H1 (cell line): ENCODE measurements at regions not wholly inside any gene's neighbourhood (a gene's known extent, or its start where the extent isn't known, plus 50 kb on each side); places are given as distances from the start of the nearest gene placed in this dataset.

Source experiments
- CTCF ChIA-PET: fragments of 300-600 bp; sonication (Branson Sonifier 250); formaldehyde crosslinking; loops from one replicate; lab custom pipeline; 2021; ENCODE audit not compliant: partially characterized antibody; lab: Charles Lee
- POLR2A ChIA-PET: fragments of 300-600 bp; sonication (Branson Sonifier 250); formaldehyde crosslinking; loops from one replicate; lab custom pipeline; 2021; ENCODE audit warnings: inconsistent platforms; ENCODE audit not compliant: partially characterized antibody; lab: Charles Lee
- DNase-seq, 2 experiments: peaks; one replicate each; pipeline versions ENCODE4 v3.0.0 to v3.0.0-alpha.2; 2010 to 2022; ENCODE audit warnings: low spot score in 2 of 2, low read depth in 1 of 2, mixed read lengths in 1 of 2
- FAIRE-seq: peaks from 2 replicates; lab custom pipeline; 2011; peaks lifted over from hg19 to GRCh38; lab: Jason Lieb, UNC
- H2AFZ ChIP-seq: 2 replicates; pipeline ENCODE4 v1.8.1; 2012; ENCODE audit warnings: low read length, inconsistent platforms
- H2AK5ac ChIP-seq: 2 replicates; pipeline ENCODE4 v1.6.1; 2013; ENCODE audit warnings: low read depth, low read length
- H2BK120ac ChIP-seq: replicated peaks from 2 replicates; pipeline ENCODE3; 2013; ENCODE audit warnings: low read depth, low read length, inconsistent platforms
- H2BK12ac ChIP-seq: 2 replicates; pipeline ENCODE4 v1.6.1; 2013; ENCODE audit warnings: low read depth, low read length
- H2BK15ac ChIP-seq: 2 replicates; pipeline ENCODE4 v1.6.1; 2013; ENCODE audit warnings: low read length
- H2BK20ac ChIP-seq: 2 replicates; pipeline ENCODE4 v1.6.1; 2013; ENCODE audit warnings: low read length
- H2BK5ac ChIP-seq: 2 replicates; pipeline ENCODE4 v1.6.1; 2013; ENCODE audit warnings: low read depth, low read length
- H3K14ac ChIP-seq: 2 replicates; pipeline ENCODE4 v1.6.1; 2013; ENCODE audit warnings: inconsistent platforms; ENCODE audit not compliant: insufficient read length
- H3K18ac ChIP-seq: 2 replicates; pipeline ENCODE4 v1.6.1; 2013; ENCODE audit warnings: low read length; ENCODE audit errors: extremely low read depth
- H3K23ac ChIP-seq: 2 replicates; pipeline ENCODE4 v1.6.1; 2013; ENCODE audit warnings: inconsistent platforms; ENCODE audit not compliant: insufficient read length
- H3K23me2 ChIP-seq: 2 replicates; pipeline ENCODE4 v1.6.1; 2013; ENCODE audit warnings: low read depth, low read length
- H3K27ac ChIP-seq: 2 replicates; pipeline ENCODE4 v1.6.1; 2011; ENCODE audit warnings: low read depth, low read length, inconsistent platforms
- H3K27me3 ChIP-seq, 4 experiments: replicated peaks in 1 of 4; 1 replicate in 1 of 4; 2 replicates in 3 of 4; pipeline versions ENCODE4 v1.6.1 to v1.8.1; 2011 to 2013; ENCODE audit warnings: low read length in 3 of 4, mild to moderate bottlenecking in 3 of 4, inconsistent platforms in 2 of 4, mixed read lengths in 2 of 4, moderate library complexity in 1 of 4; ENCODE audit not compliant: control insufficient read depth in 3 of 4, insufficient read depth in 3 of 4; ENCODE audit errors: extremely low read depth in 1 of 4
- H3K36me3 ChIP-seq, 4 experiments: 2 replicates each; pipeline versions ENCODE4 v1.6.1 to v1.8.1; 2011 to 2013; ENCODE audit warnings: mild to moderate bottlenecking in 4 of 4, low read length in 3 of 4, moderate library complexity in 2 of 4, control low read depth in 1 of 4, inconsistent platforms in 1 of 4; ENCODE audit not compliant: insufficient read depth in 4 of 4, control insufficient read depth in 2 of 4
- H3K4ac ChIP-seq: replicated peaks from 2 replicates; pipeline ENCODE3; 2013; ENCODE audit warnings: low read length, low read depth, mixed read lengths, inconsistent platforms; ENCODE audit not compliant: insufficient read length
- H3K4me1 ChIP-seq, 4 experiments: replicated peaks in 1 of 4; 1 replicate in 1 of 4; 2 replicates in 3 of 4; pipeline versions ENCODE4 v1.6.1 to v1.8.1; 2011 to 2013; ENCODE audit warnings: low read length in 3 of 4, inconsistent platforms in 2 of 4, mixed read lengths in 1 of 4; ENCODE audit not compliant: insufficient read depth in 4 of 4, control insufficient read depth in 3 of 4
- H3K4me2 ChIP-seq, 2 experiments: 2 replicates each; pipeline versions ENCODE4 v1.6.1 to v1.8.1; 2011 to 2013; ENCODE audit warnings: low read depth in 2 of 2, low read length in 2 of 2, control low read depth in 1 of 2, inconsistent platforms in 1 of 2, mild to moderate bottlenecking in 1 of 2; ENCODE audit not compliant: insufficient read depth in 1 of 2
- H3K4me3 ChIP-seq, 4 experiments: fragments of 200-600, 300-600 bp in 1 of 4; sonication (generic), shearing (Covaris generic), sonication (Bioruptor Twin) in 1 of 4; 2 replicates each; pipeline versions ENCODE4 v1.5.1 to v1.8.1; 2011 to 2016; ENCODE audit warnings: low read length in 4 of 4, low read depth in 3 of 4, control low read depth in 2 of 4, inconsistent platforms in 2 of 4, mild to moderate bottlenecking in 2 of 4, mixed read lengths in 1 of 4, moderate library complexity in 1 of 4; ENCODE audit not compliant: insufficient read depth in 2 of 4; ENCODE audit errors: extremely low read depth in 1 of 4
- H3K56ac ChIP-seq: replicated peaks from 2 replicates; pipeline ENCODE3; 2013; ENCODE audit warnings: low read depth, mild to moderate bottlenecking, mixed read lengths, low read length, inconsistent platforms; ENCODE audit not compliant: insufficient read length
- H3K79me1 ChIP-seq: 2 replicates; pipeline ENCODE4 v1.6.1; 2013; ENCODE audit warnings: low read depth, low read length, control low read depth
- H3K79me2 ChIP-seq, 2 experiments: 2 replicates each; pipeline versions ENCODE4 v1.6.1 to v1.8.1; 2012 to 2013; ENCODE audit warnings: low read length in 2 of 2, mild to moderate bottlenecking in 2 of 2, inconsistent platforms in 1 of 2; ENCODE audit not compliant: insufficient read depth in 2 of 2, control insufficient read depth in 1 of 2
- H3K9ac ChIP-seq, 4 experiments: replicated peaks in 1 of 4; 1 replicate in 1 of 4; 2 replicates in 3 of 4; pipeline versions ENCODE4 v1.6.1 to v1.8.1; 2011 to 2013; ENCODE audit warnings: low read depth in 3 of 4, low read length in 3 of 4, control low read depth in 2 of 4, mild to moderate bottlenecking in 2 of 4, moderate library complexity in 2 of 4, inconsistent platforms in 1 of 4; ENCODE audit errors: extremely low read depth in 1 of 4
- H3K9me3 ChIP-seq, 2 experiments: 2 replicates each; pipeline versions ENCODE4 v1.6.1 to v1.8.1; 2012 to 2013; ENCODE audit warnings: mild to moderate bottlenecking in 2 of 2, moderate library complexity in 2 of 2, control low read depth in 1 of 2, inconsistent platforms in 1 of 2, low read depth in 1 of 2, low read length in 1 of 2, mixed read lengths in 1 of 2; ENCODE audit not compliant: insufficient read depth in 2 of 2
- H4K20me1 ChIP-seq, 2 experiments: replicated peaks in 1 of 2; 2 replicates each; pipeline versions ENCODE3 to v1.8.1; 2011 to 2013; ENCODE audit warnings: inconsistent platforms in 2 of 2, low read length in 2 of 2, mild to moderate bottlenecking in 1 of 2; ENCODE audit not compliant: insufficient read depth in 2 of 2, control insufficient read depth in 1 of 2
- H4K5ac ChIP-seq: 2 replicates; pipeline ENCODE4 v1.6.1; 2013; ENCODE audit warnings: low read length, low read depth, mixed read lengths, inconsistent platforms; ENCODE audit not compliant: insufficient read length
- H4K8ac ChIP-seq: 2 replicates; pipeline ENCODE4 v1.8.0; 2013; ENCODE audit warnings: mild to moderate bottlenecking, moderate library complexity, low read length, inconsistent platforms; ENCODE audit not compliant: insufficient read depth; ENCODE audit errors: extremely low read depth
- H4K91ac ChIP-seq: replicated peaks from 2 replicates; pipeline ENCODE3; 2013; ENCODE audit warnings: low read length, mixed read lengths, inconsistent platforms; ENCODE audit not compliant: insufficient read length
- BRCA1 ChIP-seq: IDR thresholded peaks from 2 replicates; pipeline ENCODE4 v1.6.1; 2012; ENCODE audit warnings: low read depth, low read length, improper control_type of control experiment
- FOSL1 ChIP-seq: IDR thresholded peaks from 2 replicates; pipeline ENCODE4 v1.6.1; 2011; ENCODE audit warnings: mild to moderate bottlenecking, low read depth, low read length, moderate library complexity; ENCODE audit not compliant: insufficient read depth
- JUN ChIP-seq: IDR thresholded peaks from 2 replicates; pipeline ENCODE4 v1.6.1; 2011; ENCODE audit warnings: low read depth, mild to moderate bottlenecking, improper control_type of control experiment, low read length
- POLR2AphosphoS5 ChIP-seq: IDR thresholded peaks from 2 replicates; pipeline ENCODE4 v1.6.1; 2011; ENCODE audit warnings: low read depth, low read length
- RAD21 ChIP-seq, 2 experiments: IDR thresholded peaks in 1 of 2; conservative IDR thresholded peaks in 1 of 2; 2 replicates each; pipeline ENCODE4 v1.6.1; 2011; ENCODE audit warnings: low read depth in 2 of 2, low read length in 2 of 2, improper control_type of control experiment in 1 of 2, inconsistent platforms in 1 of 2, mild to moderate bottlenecking in 1 of 2, moderate library complexity in 1 of 2
- SAP30 ChIP-seq: fragments of 300-600 bp; sonication (generic); IDR thresholded peaks from 2 replicates; pipeline ENCODE4 v1.7.1; 2012; ENCODE audit warnings: low read length, moderate library complexity, mild to moderate bottlenecking, inconsistent platforms; ENCODE audit not compliant: insufficient read depth, insufficient replicate concordance
- SIN3A ChIP-seq, 2 experiments: IDR thresholded peaks in 1 of 2; conservative IDR thresholded peaks in 1 of 2; 2 replicates each; pipeline ENCODE4 v1.6.1; 2011 to 2012; ENCODE audit warnings: low read length in 2 of 2, improper control_type of control experiment in 1 of 2, low read depth in 1 of 2, mild to moderate bottlenecking in 1 of 2
- SP1 ChIP-seq: IDR thresholded peaks from 2 replicates; pipeline ENCODE4 v1.6.1; 2011; ENCODE audit warnings: low read depth, low read length
- SRF ChIP-seq: IDR thresholded peaks from 2 replicates; pipeline ENCODE4 v1.6.1; 2011; ENCODE audit warnings: mild to moderate bottlenecking, low read depth, low read length, moderate library complexity
- TBP ChIP-seq: IDR thresholded peaks from 2 replicates; pipeline ENCODE4 v1.6.1; 2011; ENCODE audit warnings: low read depth, low read length, improper control_type of control experiment
- TCF12 ChIP-seq: IDR thresholded peaks from 2 replicates; pipeline ENCODE4 v1.6.1; 2011; ENCODE audit warnings: low read depth, mild to moderate bottlenecking, low read length
- TEAD4 ChIP-seq: IDR thresholded peaks from 2 replicates; pipeline ENCODE4 v1.6.1; 2012; ENCODE audit warnings: low read depth, low read length, inconsistent platforms, mixed read lengths
- WGBS, 2 experiments: shearing (Covaris generic) in 1 of 2; methylation state at CpG; one replicate each; pipeline versions ENCODE4 v1.1.6 to v1.1.7; 2013 to 2015; ENCODE audit warnings: low lambda C conversion rate in 2 of 2, mixed read lengths in 2 of 2, inconsistent platforms in 1 of 2, low coverage in 1 of 2, missing lambda C conversion rate in 1 of 2; ENCODE audit not compliant: insufficient replicate concordance in 2 of 2, insufficient coverage in 1 of 2, insufficient read length in 1 of 2; ENCODE audit errors: extremely low coverage in 1 of 2, missing lambda C conversion rate in 1 of 2; 5-methylcytosine and 5-hydroxymethylcytosine counted together

GRCh38 chr6:156031516-156031915 is 575.9 kb upstream of the NOX3 start:
- CTCF ChIA-PET: no interaction called here
- 83% methylated on average over 1 of the region's 1 CpG; no CpG with 5 or more reads in 1 of the 2 experiments for WGBS, 2 experiments

More at GRCh38 chr6:156031516-156031915, 575.9 kb upstream of the NOX3 start:
- Histone ChIP-seq H3K27me3 (no peaks in the 10 kb centered on the region), H3K9ac (no peak overlapping the region), H2BK120ac (no peak overlapping the region), H3K4me2 (no peak overlapping the region), H3K23ac (no peak overlapping the region), H2BK20ac (no peak overlapping the region), H3K4ac (no peak overlapping the region), H2BK5ac (no peak overlapping the region), H4K20me1 (no peaks in the 10 kb centered on the region), H2BK15ac (no peak overlapping the region), H3K79me1 (no peaks in the 10 kb centered on the region), H4K5ac (no peak overlapping the region), H3K9me3 (peaks cover 5 to 16% of the 10 kb centered on the region in 2 experiments; a peak in 2 of 4 replicates), H3K56ac (no peak overlapping the region), H2BK12ac (no peak overlapping the region), H3K18ac (no peak overlapping the region), H3K36me3 (no peaks in the 10 kb centered on the region), H3K23me2 (no peaks in the 10 kb centered on the region), H3K14ac (no peak overlapping the region), H4K8ac (no peak overlapping the region), H4K91ac (no peak overlapping the region), H3K79me2 (no peaks in the 10 kb centered on the region), H3K4me3 (no peak overlapping the region), H3K27ac (no peak overlapping the region), H2AFZ (no peak overlapping the region), H2AK5ac (no peak overlapping the region), H3K4me1 (no peaks in the 10 kb centered on the region)
- TF ChIP-seq TEAD4 (no peak), FOSL1 (no peak), SAP30 (no peak), SIN3A (conservative IDR thresholded peaks at IDR 0.05 in 1 of 2, IDR thresholded peaks at IDR 0.05 in 1 of 2; ENCODE audit: low read depth in 1 of 2, low read length in 2 of 2) (no peak), TCF12 (no peak), RAD21 (IDR thresholded peaks at IDR 0.05 in 1 of 2, conservative IDR thresholded peaks at IDR 0.05 in 1 of 2; ENCODE audit: low read depth in 2 of 2, low read length in 2 of 2) (no peak), SP1 (no peak), SRF (no peak), BRCA1 (no peak), POLR2AphosphoS5 (no peak), TBP (no peak), JUN (no peak)
- POLR2A ChIA-PET: no interaction called here
- FAIRE-seq: no peak
- no peak for DNase-seq
